ENCODE measurements at regions not wholly inside any gene's neighbourhood (a gene's known extent, or its start where the extent isn't known, plus 50 kb on each side); places are given as distances from the start of the nearest gene placed in this dataset.

GRCh38 chr10:36053775-36054174, 411.7 kb upstream of the FZD8 start:
- no peak for TF ChIP-seq POLR2A (IDR thresholded peaks at IDR 0.05; ENCODE audit: low read depth, low read length)
- TF ChIP-seq POLR2AphosphoS5 (IDR thresholded peaks at IDR 0.05; ENCODE audit: low read depth, low read length): no peak
- no peak for TF ChIP-seq POU2F2 (IDR thresholded peaks at IDR 0.05; ENCODE audit: low read depth, low read length)
- no peak for TF ChIP-seq TAF1 (IDR thresholded peaks at IDR 0.05; ENCODE audit: low read depth, low read length)

Data from GM12891 (cell line).